HG03135 (cell line): ENCODE measurements at regions not wholly inside any gene's neighbourhood (a gene's known extent, or its start where the extent isn't known, plus 50 kb on each side); places are given as distances from the start of the nearest gene placed in this dataset.
"Not testable (repeated sequence)": the region's sequence is repeated elsewhere in the genome, so short reads cannot be mapped to it uniquely, and the experiment has no call there.

Experiments
- ATAC-seq: cut with Tn5 transposase; IDR thresholded peaks from one replicate; pipeline ENCODE4 v1.9.1; 2021; ENCODE audit warnings: mild to moderate bottlenecking, moderate library complexity; ENCODE audit not compliant: unreplicated experiment

GRCh38 chr2:53211201-53211774, 556.3 kb upstream of the CHAC2 start:
- no peak for ATAC-seq

GRCh38 chr2:53210538-53210937, 557.1 kb upstream of the CHAC2 start:
- ATAC-seq = no peak

- ATAC-seq = no peak
These were observed 557.7 kb upstream of the CHAC2 start for GRCh38 chr2:53209679-53210458.

GRCh38 chr2:53208815-53209214, 558.8 kb upstream of the CHAC2 start:
- ATAC-seq = no peak

- not testable (repeated sequence) for ATAC-seq
These were observed 561.4 kb upstream of the CHAC2 start for GRCh38 chr2:53206226-53206625.

GRCh38 chr2:53202063-53202462, 565.5 kb upstream of the CHAC2 start:
- no peak for ATAC-seq

- ATAC-seq = no peak
These were observed 567.5 kb upstream of the CHAC2 start for GRCh38 chr2:53200072-53200471.

- ATAC-seq = no peak
These were observed 578.6 kb upstream of the CHAC2 start for GRCh38 chr2:53188851-53189510.

GRCh38 chr2:53183581-53183980, 584.0 kb upstream of the CHAC2 start:
- ATAC-seq = no peak

- no peak for ATAC-seq
These were observed 585.0 kb upstream of the CHAC2 start for GRCh38 chr2:53182601-53183000.

GRCh38 chr2:53181759-53182158, 585.8 kb upstream of the CHAC2 start:
- ATAC-seq = no peak

GRCh38 chr2:53177327-53177726, 590.3 kb upstream of the CHAC2 start:
- ATAC-seq = no peak

- ATAC-seq = no peak
These were observed 593.1 kb upstream of the CHAC2 start for GRCh38 chr2:53174539-53174938.

GRCh38 chr2:53173698-53174455, 593.7 kb upstream of the CHAC2 start:
- no peak for ATAC-seq

GRCh38 chr2:53173091-53173490, 594.5 kb upstream of the CHAC2 start:
- ATAC-seq = no peak

- no peak for ATAC-seq
These were observed 597.1 kb upstream of the CHAC2 start for GRCh38 chr2:53170466-53170865.

- ATAC-seq = no peak
These were observed 600.4 kb upstream of the CHAC2 start for GRCh38 chr2:53167227-53167626.

GRCh38 chr2:53150146-53150545, 617.5 kb upstream of the CHAC2 start:
- ATAC-seq = no peak

GRCh38 chr2:53148221-53148620, 619.4 kb upstream of the CHAC2 start:
- ATAC-seq = no peak

GRCh38 chr2:53131416-53131815, 636.2 kb upstream of the CHAC2 start:
- no peak for ATAC-seq

- no peak for ATAC-seq
These were observed 637.1 kb upstream of the CHAC2 start for GRCh38 chr2:53130441-53130943.
